Cardiac muscle cell (in vitro differentiated cells and primary cell): ENCODE measurements at regions not wholly inside any gene's neighbourhood (a gene's known extent, or its start where the extent isn't known, plus 50 kb on each side); places are given as distances from the start of the nearest gene placed in this dataset.

Experiments used
- DNase-seq, 2 donors: peaks; one replicate each; pipeline versions ENCODE4 v3.0.0 to v3.0.0-alpha.2; 2010 to 2017; ENCODE audit warnings: low read depth in 1 of 2, low spot score in 1 of 2
- H3K27ac ChIP-seq: fragments of 200-600 bp; sonication (generic); 2 replicates; pipeline ENCODE4 v1.5.1; 2016
- H3K27me3 ChIP-seq: fragments of 200-600 bp; sonication (generic); 2 replicates; pipeline ENCODE4 v1.6.0; 2016; ENCODE audit warnings: control low read depth
- H3K36me3 ChIP-seq: fragments of 200-600 bp; sonication (generic); 2 replicates; pipeline ENCODE4 v1.5.1; 2016; ENCODE audit warnings: control low read depth
- H3K4me1 ChIP-seq: fragments of 200-600 bp; sonication (generic); 2 replicates; pipeline ENCODE4 v1.8.1; 2017; ENCODE audit warnings: low read depth, mild to moderate bottlenecking, mixed run types
- H3K4me3 ChIP-seq: fragments of 200-600 bp; sonication (generic); 2 replicates; pipeline ENCODE4 v1.5.1; 2016; ENCODE audit warnings: mild to moderate bottlenecking
- H3K9me3 ChIP-seq: fragments of 200-600 bp; sonication (generic); 2 replicates; pipeline ENCODE4 v1.5.1; 2017; ENCODE audit warnings: low read depth, mild to moderate bottlenecking, control low read depth
- CTCF ChIP-seq: IDR thresholded peaks from 2 replicates; pipeline ENCODE4 v1.5.1; 2012; ENCODE audit warnings: low read depth, mild to moderate bottlenecking, low read length

- peak; percentile 7 to 29 for DNase-seq
- H3K9me3 ChIP-seq, result no peaks in the 10 kb centered on the region
- H3K4me1 ChIP-seq, result no peaks in the 10 kb centered on the region
- H3K36me3 ChIP-seq, result no peaks in the 10 kb centered on the region
- no peaks in the 10 kb centered on the region for H3K27me3 ChIP-seq
- no peak overlapping the region for H3K4me3 ChIP-seq
- TF ChIP-seq CTCF, result no peak
- H3K27ac ChIP-seq, result no peak overlapping the region
Measured at GRCh38 chr13:34654647-34655046, 287.4 kb upstream of the NBEA start.

- no peaks in the 10 kb centered on the region for H3K4me1 ChIP-seq
- H3K4me3 ChIP-seq, result no peak overlapping the region
- H3K27me3 ChIP-seq, result no peaks in the 10 kb centered on the region
- TF ChIP-seq CTCF, result no peak
- DNase-seq, result no peak
- no peaks in the 10 kb centered on the region for H3K9me3 ChIP-seq
- H3K36me3 ChIP-seq, result no peaks in the 10 kb centered on the region
- no peak overlapping the region for H3K27ac ChIP-seq
Measured at GRCh38 chr13:34655554-34655953, 286.5 kb upstream of the NBEA start.

GRCh38 chr13:34657716-34658115, 284.4 kb upstream of the NBEA start:
- Histone ChIP-seq H3K4me3 (no peak overlapping the region), H3K27ac (no peak overlapping the region), H3K36me3 (no peaks in the 10 kb centered on the region), H3K4me1 (no peaks in the 10 kb centered on the region), H3K27me3 (no peaks in the 10 kb centered on the region), H3K9me3 (no peaks in the 10 kb centered on the region)
- no peak for DNase-seq
- no peak for TF ChIP-seq CTCF

GRCh38 chr13:34667286-34668218, 274.5 kb upstream of the NBEA start:
- Histone ChIP-seq H3K27me3 (no peaks in the 10 kb centered on the region), H3K4me1 (no peaks in the 10 kb centered on the region), H3K27ac (no peak overlapping the region), H3K4me3 (no peak overlapping the region), H3K36me3 (no peaks in the 10 kb centered on the region), H3K9me3 (no peaks in the 10 kb centered on the region)
- DNase-seq, result no peak
- no peak for TF ChIP-seq CTCF

GRCh38 chr13:34671137-34671536, 270.9 kb upstream of the NBEA start:
- Histone ChIP-seq H3K4me3 (no peak overlapping the region), H3K27me3 (no peaks in the 10 kb centered on the region), H3K9me3 (no peaks in the 10 kb centered on the region), H3K27ac (no peak overlapping the region), H3K36me3 (no peaks in the 10 kb centered on the region), H3K4me1 (no peaks in the 10 kb centered on the region)
- no peak for TF ChIP-seq CTCF
- DNase-seq, result no peak
